OCI-LY7 (cell line): ENCODE measurements at regions not wholly inside any gene's neighbourhood (a gene's known extent, or its start where the extent isn't known, plus 50 kb on each side); places are given as distances from the start of the nearest gene placed in this dataset.

Experiments used
- BruUV-seq: library from RNA; stranded (reverse); fragments of 400-500 nt; replicated peaks from 2 replicates; lab custom pipeline; 2021; lab: Mats Ljungman, UMichigan
- CTCF ChIA-PET: fragments of 300-600 bp; sonication (Branson Sonifier 250); formaldehyde crosslinking; loops from one replicate; lab custom pipeline; 2022; ENCODE audit warnings: antibody characterized with exemption; ENCODE audit not compliant: unreplicated experiment; lab: Charles Lee
- POLR2A ChIA-PET: fragments of 300-600 bp; sonication (Branson Sonifier 250); formaldehyde crosslinking; loops from one replicate; lab custom pipeline; 2022; ENCODE audit warnings: antibody characterized with exemption; lab: Charles Lee
- DNase-seq: peaks from one replicate; pipeline ENCODE4 v3.0.0-alpha.2; 2015; ENCODE audit warnings: low spot score
- H2AFZ ChIP-seq: fragments of 200-600 bp; sonication (generic), shearing (Covaris generic); 2 replicates; pipeline ENCODE4 v1.6.1; 2014; ENCODE audit warnings: mild to moderate bottlenecking, antibody characterized with exemption, low read length, moderate library complexity
- H3K27ac ChIP-seq: fragments of 200-600 bp; sonication (generic); 2 replicates; pipeline ENCODE4 v1.5.1; 2014; ENCODE audit warnings: mixed run types, low read depth, mild to moderate bottlenecking, moderate library complexity, low read length, inconsistent platforms; ENCODE audit not compliant: poor library complexity, severe bottlenecking
- H3K36me3 ChIP-seq: fragments of 200-600 bp; sonication (generic); 2 replicates; pipeline ENCODE4 v1.6.1; 2014; ENCODE audit warnings: mild to moderate bottlenecking, antibody characterized with exemption, low read length, moderate library complexity, mixed read lengths; ENCODE audit not compliant: insufficient read depth
- H3K4me1 ChIP-seq: fragments of 200-600 bp; sonication (generic); 2 replicates; pipeline ENCODE4 v1.5.1; 2014; ENCODE audit warnings: mild to moderate bottlenecking, low read length; ENCODE audit not compliant: insufficient read depth, poor library complexity, severe bottlenecking
- H3K4me2 ChIP-seq: fragments of 200-600 bp; sonication (generic); 2 replicates; pipeline ENCODE4 v1.6.1; 2014; ENCODE audit warnings: mild to moderate bottlenecking, low read length
- H3K4me3 ChIP-seq: fragments of 200-600 bp; sonication (generic); 2 replicates; pipeline ENCODE4 v1.5.1; 2014; ENCODE audit warnings: mild to moderate bottlenecking, low read depth, low read length; ENCODE audit not compliant: poor library complexity, severe bottlenecking
- H3K79me2 ChIP-seq: fragments of 200-600 bp; sonication (generic); 2 replicates; pipeline ENCODE4 v1.6.1; 2016; ENCODE audit warnings: low read depth, mild to moderate bottlenecking, low read length, moderate library complexity, mixed read lengths; ENCODE audit not compliant: insufficient read depth
- H3K9me2 ChIP-seq: fragments of 200-600 bp; sonication (generic); 2 replicates; pipeline ENCODE4 v1.6.1; 2016; ENCODE audit warnings: mild to moderate bottlenecking, low read length, mixed read lengths; ENCODE audit not compliant: insufficient read depth
- H3K9me3 ChIP-seq: fragments of 200-600 bp; sonication (generic); 2 replicates; pipeline ENCODE4 v1.6.1; 2014; ENCODE audit warnings: mild to moderate bottlenecking, mixed run types, low read length, mixed read lengths
- H4K20me1 ChIP-seq: fragments of 200-600 bp; sonication (generic); 2 replicates; pipeline ENCODE4 v1.6.1; 2014; ENCODE audit warnings: mild to moderate bottlenecking, antibody characterized with exemption, low read length, moderate library complexity, mixed read lengths; ENCODE audit not compliant: insufficient read depth
- CTCF ChIP-seq: fragments of 200-600 bp; sonication (generic); conservative IDR thresholded peaks from 2 replicates; pipeline ENCODE4 v1.5.1; 2014; ENCODE audit warnings: mild to moderate bottlenecking, antibody characterized with exemption, low read length, moderate library complexity, mixed read lengths
- EZH2phosphoT487 ChIP-seq: fragments of 200-600 bp; sonication (generic); IDR thresholded peaks from 2 replicates; pipeline ENCODE4 v1.6.1; 2018; ENCODE audit warnings: low read depth, borderline replicate concordance, mild to moderate bottlenecking, mixed run types, antibody characterized with exemption, low read length, moderate library complexity, mixed read lengths
- intact Hi-C: fragments of 100-400 bp; cut with micrococcal nuclease; formaldehyde crosslinking; loops from one replicate; pipeline ENCODE4 v1.10.0; 2022; ENCODE audit not compliant: unreplicated experiment

GRCh38 chr3:25861566-25861965 lies 71.7 kb downstream of the OXSM start:
- Histone ChIP-seq H3K9me2 (no peaks in the 10 kb centered on the region), H3K4me3 (no peak overlapping the region), H2AFZ (no peak overlapping the region), H4K20me1 (no peaks in the 10 kb centered on the region), H3K27ac (no peak overlapping the region), H3K4me2 (no peak overlapping the region), H3K79me2 (no peaks in the 10 kb centered on the region), H3K9me3 (peaks cover 5% of the 10 kb centered on the region; the same call in 1 of the 2 replicates), H3K36me3 (no peaks in the 10 kb centered on the region; the same call in 1 of the 2 replicates), H3K4me1 (no peaks in the 10 kb centered on the region)
- POLR2A ChIA-PET: interaction anchor here (0.7 to 0.8 kb wide), 3 partner anchors 11 to 224 kb away, joined by 3 to 4 read pairs (median 3); no protein-coding TSS in a partner anchor
- no TSS peak for BruUV-seq
- TF ChIP-seq EZH2phosphoT487: no peak
- TF ChIP-seq CTCF: no peak
- DNase-seq: no peak
- intact Hi-C loops: no loop called here
- CTCF ChIA-PET: no interaction called here

GRCh38 chr3:25863011-25863415 lies 73.1 kb downstream of the OXSM start:
- Histone ChIP-seq H2AFZ (peak overlapping the region; percentile 68), H3K4me1 (no peaks in the 10 kb centered on the region), H3K9me3 (peaks cover 5% of the 10 kb centered on the region; the same call in 1 of the 2 replicates), H3K9me2 (no peaks in the 10 kb centered on the region), H3K4me3 (no peak overlapping the region), H3K27ac (no peak overlapping the region), H4K20me1 (no peaks in the 10 kb centered on the region), H3K4me2 (0 out of 2 replicates have a peak overlapping the region, but pooled peaks have one; percentile 4), H3K79me2 (no peaks in the 10 kb centered on the region), H3K36me3 (no peaks in the 10 kb centered on the region; the same call in 1 of the 2 replicates)
- no peak for DNase-seq
- BruUV-seq: no TSS peak
- ChIA-PET POLR2A (interaction anchor here (1.0 to 1.2 kb wide), 4 partner anchors 22 to 195 kb away, joined by 3 to 4 read pairs (median 3); no protein-coding TSS in a partner anchor), CTCF (interaction anchor here (1.0 kb wide), 1 partner anchor 9 kb away, joined by 4 read pairs; no protein-coding TSS in a partner anchor)
- intact Hi-C loops: no loop called here
- TF ChIP-seq CTCF: no peak
- no peak for TF ChIP-seq EZH2phosphoT487

GRCh38 chr3:25863416-25863959 lies 73.6 kb downstream of the OXSM start:
- BruUV-seq: no TSS peak
- Histone ChIP-seq H3K4me2 (0 out of 2 replicates have a peak overlapping the region, but pooled peaks have one; percentile 4), H3K36me3 (no peaks in the 10 kb centered on the region; the same call in 1 of the 2 replicates), H3K9me3 (peaks cover 5% of the 10 kb centered on the region; the same call in 1 of the 2 replicates), H3K4me1 (no peaks in the 10 kb centered on the region), H3K27ac (no peak overlapping the region), H2AFZ (peak overlapping the region; percentile 68), H4K20me1 (no peaks in the 10 kb centered on the region), H3K79me2 (no peaks in the 10 kb centered on the region), H3K9me2 (no peaks in the 10 kb centered on the region), H3K4me3 (no peak overlapping the region)
- intact Hi-C loops: no loop called here
- peak; percentile 33 for DNase-seq
- POLR2A ChIA-PET: interaction anchor here (1.0 to 1.2 kb wide), 4 partner anchors 22 to 196 kb away, joined by 3 to 4 read pairs (median 3); no protein-coding TSS in a partner anchor
- CTCF ChIA-PET: interaction anchor here (1.0 kb wide), 1 partner anchor 10 kb away, joined by 4 read pairs; no protein-coding TSS in a partner anchor
- TF ChIP-seq EZH2phosphoT487: no peak
- peak; percentile 66 for TF ChIP-seq CTCF
